ENCODE measurements at regions not wholly inside any gene's neighbourhood (a gene's known extent, or its start where the extent isn't known, plus 50 kb on each side); places are given as distances from the start of the nearest gene placed in this dataset.

DNA sequence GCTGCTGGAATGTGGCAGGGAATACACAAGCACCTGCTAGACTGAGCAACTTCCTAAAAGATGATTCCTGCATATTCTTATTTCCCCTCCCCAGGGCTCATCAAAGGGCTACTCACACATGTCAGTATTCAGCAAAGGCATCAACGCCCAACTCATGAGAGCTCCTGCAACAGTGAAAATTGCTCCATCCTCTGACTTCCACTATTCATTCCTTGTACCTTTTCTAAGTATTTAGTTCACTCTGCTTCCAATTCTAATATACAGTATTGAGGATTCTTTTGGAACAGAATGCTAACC is 84.1 kb downstream of the SCN11A start:
- TF ChIP-seq CTCF (IDR thresholded peaks at IDR 0.05): no peak
- no peak for TF ChIP-seq EZH2 (IDR thresholded peaks at IDR 0.05; ENCODE audit: borderline replicate concordance, insufficient read depth, low read depth, low read length, poor library complexity, severe bottlenecking)

Measured in B cell (primary cell).